OCI-LY7 (cell line): ENCODE measurements at regions not wholly inside any gene's neighbourhood (a gene's known extent, or its start where the extent isn't known, plus 50 kb on each side); places are given as distances from the start of the nearest gene placed in this dataset.

Experiments
- BruUV-seq: library from RNA; stranded (reverse); fragments of 400-500 nt; replicated peaks from 2 replicates; lab custom pipeline; 2021; lab: Mats Ljungman, UMichigan
- CTCF ChIA-PET: fragments of 300-600 bp; sonication (Branson Sonifier 250); formaldehyde crosslinking; loops from one replicate; lab custom pipeline; 2022; ENCODE audit warnings: antibody characterized with exemption; ENCODE audit not compliant: unreplicated experiment; lab: Charles Lee
- POLR2A ChIA-PET: fragments of 300-600 bp; sonication (Branson Sonifier 250); formaldehyde crosslinking; loops from one replicate; lab custom pipeline; 2022; ENCODE audit warnings: antibody characterized with exemption; lab: Charles Lee
- DNase-seq: peaks from one replicate; pipeline ENCODE4 v3.0.0-alpha.2; 2015; ENCODE audit warnings: low spot score
- H2AFZ ChIP-seq: fragments of 200-600 bp; sonication (generic), shearing (Covaris generic); 2 replicates; pipeline ENCODE4 v1.6.1; 2014; ENCODE audit warnings: mild to moderate bottlenecking, antibody characterized with exemption, low read length, moderate library complexity
- H3K27ac ChIP-seq: fragments of 200-600 bp; sonication (generic); 2 replicates; pipeline ENCODE4 v1.5.1; 2014; ENCODE audit warnings: mixed run types, low read depth, mild to moderate bottlenecking, moderate library complexity, low read length, inconsistent platforms; ENCODE audit not compliant: poor library complexity, severe bottlenecking
- H3K36me3 ChIP-seq: fragments of 200-600 bp; sonication (generic); 2 replicates; pipeline ENCODE4 v1.6.1; 2014; ENCODE audit warnings: mild to moderate bottlenecking, antibody characterized with exemption, low read length, moderate library complexity, mixed read lengths; ENCODE audit not compliant: insufficient read depth
- H3K4me1 ChIP-seq: fragments of 200-600 bp; sonication (generic); 2 replicates; pipeline ENCODE4 v1.5.1; 2014; ENCODE audit warnings: mild to moderate bottlenecking, low read length; ENCODE audit not compliant: insufficient read depth, poor library complexity, severe bottlenecking
- H3K4me2 ChIP-seq: fragments of 200-600 bp; sonication (generic); 2 replicates; pipeline ENCODE4 v1.6.1; 2014; ENCODE audit warnings: mild to moderate bottlenecking, low read length
- H3K4me3 ChIP-seq: fragments of 200-600 bp; sonication (generic); 2 replicates; pipeline ENCODE4 v1.5.1; 2014; ENCODE audit warnings: mild to moderate bottlenecking, low read depth, low read length; ENCODE audit not compliant: poor library complexity, severe bottlenecking
- H3K79me2 ChIP-seq: fragments of 200-600 bp; sonication (generic); 2 replicates; pipeline ENCODE4 v1.6.1; 2016; ENCODE audit warnings: low read depth, mild to moderate bottlenecking, low read length, moderate library complexity, mixed read lengths; ENCODE audit not compliant: insufficient read depth
- H3K9me2 ChIP-seq: fragments of 200-600 bp; sonication (generic); 2 replicates; pipeline ENCODE4 v1.6.1; 2016; ENCODE audit warnings: mild to moderate bottlenecking, low read length, mixed read lengths; ENCODE audit not compliant: insufficient read depth
- H3K9me3 ChIP-seq: fragments of 200-600 bp; sonication (generic); 2 replicates; pipeline ENCODE4 v1.6.1; 2014; ENCODE audit warnings: mild to moderate bottlenecking, mixed run types, low read length, mixed read lengths
- H4K20me1 ChIP-seq: fragments of 200-600 bp; sonication (generic); 2 replicates; pipeline ENCODE4 v1.6.1; 2014; ENCODE audit warnings: mild to moderate bottlenecking, antibody characterized with exemption, low read length, moderate library complexity, mixed read lengths; ENCODE audit not compliant: insufficient read depth
- CTCF ChIP-seq: fragments of 200-600 bp; sonication (generic); conservative IDR thresholded peaks from 2 replicates; pipeline ENCODE4 v1.5.1; 2014; ENCODE audit warnings: mild to moderate bottlenecking, antibody characterized with exemption, low read length, moderate library complexity, mixed read lengths
- EZH2phosphoT487 ChIP-seq: fragments of 200-600 bp; sonication (generic); IDR thresholded peaks from 2 replicates; pipeline ENCODE4 v1.6.1; 2018; ENCODE audit warnings: low read depth, borderline replicate concordance, mild to moderate bottlenecking, mixed run types, antibody characterized with exemption, low read length, moderate library complexity, mixed read lengths
- intact Hi-C: fragments of 100-400 bp; cut with micrococcal nuclease; formaldehyde crosslinking; loops from one replicate; pipeline ENCODE4 v1.10.0; 2022; ENCODE audit not compliant: unreplicated experiment

DNA sequence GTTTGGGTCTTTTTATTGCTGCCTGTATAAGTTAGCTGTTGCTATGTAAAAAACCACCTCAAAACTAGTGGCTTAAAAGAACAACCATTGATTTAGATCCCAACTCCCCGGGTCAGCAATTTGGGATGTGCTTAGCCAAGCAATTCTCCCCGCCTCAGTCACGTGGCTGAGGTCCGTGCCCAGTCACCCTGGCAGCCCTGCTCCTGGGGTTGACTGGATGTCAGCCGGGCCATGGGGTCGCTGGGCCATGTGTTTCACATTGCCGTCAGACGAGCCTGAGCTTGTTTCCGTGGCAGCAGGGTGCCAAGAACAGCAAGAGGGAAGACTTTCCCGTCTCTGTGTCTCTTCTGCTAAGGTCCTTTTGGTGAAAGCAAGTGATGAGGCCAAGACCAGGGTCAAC lies 345.7 kb upstream of the FAT1 start:
- H3K36me3 ChIP-seq = no peaks in the 10 kb centered on the region
- no peak overlapping the region for H3K4me3 ChIP-seq
- no TSS peak for BruUV-seq
- H3K4me1 ChIP-seq = no peaks in the 10 kb centered on the region
- H2AFZ ChIP-seq = no peak overlapping the region
- CTCF ChIA-PET = interaction anchor here (0.6 kb wide), 1 partner anchor 818 kb away, joined by 3 read pairs; no protein-coding TSS in a partner anchor
- no peaks in the 10 kb centered on the region for H3K79me2 ChIP-seq
- no peak overlapping the region for H3K4me2 ChIP-seq
- H3K9me2 ChIP-seq = no peaks in the 10 kb centered on the region
- TF ChIP-seq CTCF = no peak
- no peak for TF ChIP-seq EZH2phosphoT487
- no peak for DNase-seq
- H4K20me1 ChIP-seq = no peaks in the 10 kb centered on the region
- intact Hi-C loops = no loop called here
- no peak overlapping the region for H3K27ac ChIP-seq
- POLR2A ChIA-PET = no interaction called here
- no peaks in the 10 kb centered on the region for H3K9me3 ChIP-seq

GRCh38 chr4:187070158-187070557 lies 346.5 kb upstream of the FAT1 start:
- Histone ChIP-seq H3K79me2 (no peaks in the 10 kb centered on the region), H3K4me1 (no peaks in the 10 kb centered on the region), H3K36me3 (no peaks in the 10 kb centered on the region), H3K9me2 (no peaks in the 10 kb centered on the region), H4K20me1 (no peaks in the 10 kb centered on the region), H2AFZ (no peak overlapping the region), H3K27ac (no peak overlapping the region), H3K9me3 (no peaks in the 10 kb centered on the region), H3K4me3 (no peak overlapping the region), H3K4me2 (no peak overlapping the region)
- POLR2A ChIA-PET = interaction anchor here (0.7 kb wide), 1 partner anchor 38 kb away, joined by 3 read pairs; no protein-coding TSS in a partner anchor
- CTCF ChIA-PET = no interaction called here
- BruUV-seq = no TSS peak
- intact Hi-C loops = no loop called here
- TF ChIP-seq CTCF = no peak
- TF ChIP-seq EZH2phosphoT487 = no peak
- no peak for DNase-seq

DNA sequence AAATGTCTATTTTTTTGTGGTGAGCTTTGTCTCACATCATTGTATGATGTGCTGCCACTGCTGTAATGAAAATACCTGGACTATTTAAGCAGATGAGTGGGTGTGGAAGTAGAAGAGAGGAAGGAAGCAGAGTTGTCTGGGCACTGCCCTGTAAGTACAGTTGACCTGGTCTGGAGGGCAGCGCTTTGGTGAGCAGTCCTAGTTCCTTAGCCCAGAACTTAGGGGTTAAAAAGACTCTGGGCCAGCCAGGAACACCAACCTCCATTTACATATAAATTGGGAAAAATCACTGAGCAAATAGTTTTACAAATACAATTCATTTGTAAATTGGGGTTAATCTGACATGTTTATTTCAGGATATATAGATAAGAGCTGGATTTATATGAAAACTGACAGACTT lies 347.1 kb upstream of the FAT1 start:
- CTCF ChIA-PET = no interaction called here
- Histone ChIP-seq H4K20me1 (no peaks in the 10 kb centered on the region), H3K9me2 (no peaks in the 10 kb centered on the region), H2AFZ (no peak overlapping the region), H3K9me3 (no peaks in the 10 kb centered on the region), H3K36me3 (no peaks in the 10 kb centered on the region), H3K27ac (no peak overlapping the region), H3K4me3 (no peak overlapping the region), H3K4me2 (no peak overlapping the region), H3K79me2 (no peaks in the 10 kb centered on the region), H3K4me1 (no peaks in the 10 kb centered on the region)
- TF ChIP-seq EZH2phosphoT487 (no peak), CTCF (no peak)
- POLR2A ChIA-PET = interaction anchor here (0.7 kb wide), 1 partner anchor 37 kb away, joined by 3 read pairs; no protein-coding TSS in a partner anchor
- no peak for DNase-seq
- BruUV-seq = no TSS peak
- intact Hi-C loops = no loop called here
